Suppressor macrophage (primary cell): ENCODE measurements at regions not wholly inside any gene's neighbourhood (a gene's known extent, or its start where the extent isn't known, plus 50 kb on each side); places are given as distances from the start of the nearest gene placed in this dataset.
"Not testable (repeated sequence)": the region's sequence is repeated elsewhere in the genome, so short reads cannot be mapped to it uniquely, and the experiment has no call there.

Experiments
- DNase-seq, 4 experiments: peaks; one replicate each; pipeline ENCODE4 v3.0.0-alpha.2; 2020 to 2022

- no peak for DNase-seq
Measured at GRCh38 chr1:79235301-79236002, 228.9 kb upstream of the ADGRL4 start.

- DNase-seq = no peak
Measured at GRCh38 chr1:79232818-79233217, 226.3 kb upstream of the ADGRL4 start.

- not testable (repeated sequence) for DNase-seq
Measured at GRCh38 chr1:79230751-79231150, 224.2 kb upstream of the ADGRL4 start.

GRCh38 chr1:79226963-79227362, 220.4 kb upstream of the ADGRL4 start:
- DNase-seq = no peak

GRCh38 chr1:79224537-79224936, 218.0 kb upstream of the ADGRL4 start:
- no peak for DNase-seq

- DNase-seq = no peak
Measured at GRCh38 chr1:79220509-79220908, 214.0 kb upstream of the ADGRL4 start.

- no peak for DNase-seq
Measured at GRCh38 chr1:79215311-79215710, 208.8 kb upstream of the ADGRL4 start.

- no peak for DNase-seq
Measured at GRCh38 chr1:79207786-79208185, 201.3 kb upstream of the ADGRL4 start.

GRCh38 chr1:79207331-79207730, 200.8 kb upstream of the ADGRL4 start:
- no peak for DNase-seq

GRCh38 chr1:79204779-79205479, 198.4 kb upstream of the ADGRL4 start:
- no peak for DNase-seq

- no peak for DNase-seq
Measured at GRCh38 chr1:79198832-79199231, 192.3 kb upstream of the ADGRL4 start.

GRCh38 chr1:79197421-79197820, 190.9 kb upstream of the ADGRL4 start:
- no peak for DNase-seq

GRCh38 chr1:79196211-79196610, 189.7 kb upstream of the ADGRL4 start:
- DNase-seq = no peak

GRCh38 chr1:79193211-79194079, 186.9 kb upstream of the ADGRL4 start:
- no peak for DNase-seq

GRCh38 chr1:79190074-79190473, 183.5 kb upstream of the ADGRL4 start:
- DNase-seq = no peak

GRCh38 chr1:79188337-79188736, 181.8 kb upstream of the ADGRL4 start:
- no peak for DNase-seq

GRCh38 chr1:79186260-79186659, 179.7 kb upstream of the ADGRL4 start:
- DNase-seq = no peak

- no peak for DNase-seq
Measured at GRCh38 chr1:79177844-79178243, 171.3 kb upstream of the ADGRL4 start.

- no peak for DNase-seq
Measured at GRCh38 chr1:79161077-79161476, 154.5 kb upstream of the ADGRL4 start.

GRCh38 chr1:79155991-79156390, 149.5 kb upstream of the ADGRL4 start:
- DNase-seq = no peak

GRCh38 chr1:79151006-79151796, 144.7 kb upstream of the ADGRL4 start:
- no peak for DNase-seq

- DNase-seq = no peak
Measured at GRCh38 chr1:79150576-79150975, 144.0 kb upstream of the ADGRL4 start.

GRCh38 chr1:79138227-79138626, 131.7 kb upstream of the ADGRL4 start:
- DNase-seq = not testable (repeated sequence)
